Hematopoietic multipotent progenitor cell treated with erythropoietin and hydrocortisone succinate and interleukin-3 and kit ligand, for 4 days (in vitro differentiated cells): ENCODE measurements at regions not wholly inside any gene's neighbourhood (a gene's known extent, or its start where the extent isn't known, plus 50 kb on each side); places are given as distances from the start of the nearest gene placed in this dataset.
A peak's percentile ranks its signal among the peaks of the same experiment; 100 is the strongest.
"Not testable (repeated sequence)": the region's sequence is repeated elsewhere in the genome, so short reads cannot be mapped to it uniquely, and the experiment has no call there.

ENCODE experiments used
- DNase-seq: peaks from one replicate; pipeline ENCODE4 v3.0.0-alpha.2; 2015

- no peak for DNase-seq
Measured at GRCh38 chr7:121560267-121560990, 164.3 kb upstream of the FAM3C start.

DNA sequence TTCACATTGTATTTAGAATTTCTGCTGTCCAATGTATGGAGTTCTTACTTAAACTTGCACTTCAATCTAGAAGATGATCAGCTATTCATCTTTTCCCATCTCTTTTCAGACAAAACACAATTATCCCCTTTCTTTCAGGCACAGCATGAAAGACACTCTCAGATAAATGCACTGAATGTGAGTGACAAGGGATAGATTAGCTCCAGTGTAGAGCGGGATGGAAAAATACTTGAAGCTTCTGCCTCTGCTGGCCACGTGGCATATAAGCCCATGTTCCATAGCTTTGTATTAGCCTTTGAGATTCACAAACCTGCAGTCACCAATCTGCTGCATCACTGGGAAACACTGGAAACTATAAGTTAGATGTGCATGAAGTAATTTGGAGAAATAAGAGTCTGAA lies 162.2 kb upstream of the FAM3C start:
- no peak for DNase-seq

DNA sequence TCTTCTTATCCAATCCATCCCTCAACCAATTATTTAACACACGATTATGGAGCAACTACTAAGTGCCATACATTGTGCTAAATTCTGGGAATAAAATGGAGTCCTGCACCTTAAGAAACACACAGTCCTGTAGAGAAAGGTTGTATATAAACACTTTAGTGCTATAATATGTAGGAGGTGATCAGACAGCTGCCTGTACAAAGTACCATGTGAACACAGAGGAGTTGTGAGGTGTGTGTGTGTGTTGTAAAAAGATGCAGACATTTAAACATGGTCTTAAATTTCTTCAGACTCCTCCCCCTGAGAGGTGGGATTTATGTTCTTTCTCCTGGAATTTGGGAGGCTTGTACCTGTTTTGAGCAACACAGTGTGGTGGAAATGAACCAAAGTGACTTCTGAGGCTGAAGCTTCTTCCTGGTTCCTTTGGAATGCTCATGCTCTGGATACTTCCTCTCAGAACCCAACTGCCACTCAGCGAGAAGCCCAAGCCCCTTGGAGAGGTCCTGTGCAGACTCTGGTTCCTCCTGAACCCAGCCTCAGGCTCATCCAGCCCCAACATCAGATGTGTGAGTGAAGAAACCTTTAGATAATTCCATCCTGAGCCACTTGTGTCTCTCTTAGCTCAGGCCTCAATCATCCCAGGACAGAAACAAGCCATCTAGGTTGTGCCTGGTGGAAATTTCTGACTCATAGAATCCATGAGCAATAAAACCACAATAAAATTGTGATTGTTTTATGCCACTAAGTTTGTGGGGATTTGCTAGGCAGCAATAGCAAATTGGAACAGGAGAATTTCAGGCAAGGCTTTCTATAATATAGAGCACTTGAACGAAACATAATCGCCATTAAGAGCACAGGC lies 161.2 kb upstream of the FAM3C start:
- DNase-seq, result no peak

DNA sequence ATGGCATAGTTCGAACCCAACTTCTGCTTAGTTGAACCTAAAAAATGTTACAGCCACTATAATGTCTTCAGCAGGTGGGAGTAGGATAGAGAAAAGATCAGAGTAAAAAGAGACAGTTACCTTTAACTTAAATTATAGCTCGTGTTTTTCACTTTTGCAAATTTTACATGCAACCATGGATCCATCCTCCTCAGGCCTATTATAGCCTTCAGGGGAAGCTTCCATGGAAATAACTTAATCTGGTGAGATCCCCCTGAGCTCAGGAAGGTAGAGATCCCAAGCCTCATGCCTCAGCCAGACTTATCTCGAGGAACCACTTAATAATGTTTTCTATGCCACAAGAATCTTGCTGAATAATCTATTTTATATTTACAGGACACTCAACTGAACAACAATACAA lies 159.4 kb upstream of the FAM3C start:
- no peak for DNase-seq

GRCh38 chr7:121547544-121548092 lies 151.5 kb upstream of the FAM3C start:
- DNase-seq, result peak; percentile 81

GRCh38 chr7:121546632-121547543 lies 150.8 kb upstream of the FAM3C start:
- no peak for DNase-seq

- no peak for DNase-seq
Measured at GRCh38 chr7:121545418-121545817, 149.3 kb upstream of the FAM3C start.

GRCh38 chr7:121544726-121545125 lies 148.6 kb upstream of the FAM3C start:
- DNase-seq, result no peak

GRCh38 chr7:121544238-121544637 lies 148.1 kb upstream of the FAM3C start:
- DNase-seq, result no peak

DNA sequence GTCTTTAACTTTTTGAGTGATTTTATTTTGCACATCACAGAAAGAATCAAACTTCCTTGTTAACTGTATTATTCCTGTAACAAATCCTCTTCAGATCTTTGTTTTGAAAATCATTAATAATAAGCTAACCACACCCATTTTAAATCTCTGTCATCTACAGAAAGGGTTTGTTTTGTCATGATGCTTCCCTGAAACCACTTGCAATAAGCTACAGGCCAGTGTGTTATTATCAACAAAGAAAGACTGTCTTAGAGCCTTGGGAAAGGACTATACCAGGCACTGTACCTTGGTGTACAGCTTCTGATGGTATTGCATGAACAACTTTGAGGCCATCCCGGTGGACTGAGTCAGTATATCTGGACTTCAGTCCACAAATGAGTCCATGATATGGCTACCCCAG lies 145.3 kb upstream of the FAM3C start:
- no peak for DNase-seq

DNA sequence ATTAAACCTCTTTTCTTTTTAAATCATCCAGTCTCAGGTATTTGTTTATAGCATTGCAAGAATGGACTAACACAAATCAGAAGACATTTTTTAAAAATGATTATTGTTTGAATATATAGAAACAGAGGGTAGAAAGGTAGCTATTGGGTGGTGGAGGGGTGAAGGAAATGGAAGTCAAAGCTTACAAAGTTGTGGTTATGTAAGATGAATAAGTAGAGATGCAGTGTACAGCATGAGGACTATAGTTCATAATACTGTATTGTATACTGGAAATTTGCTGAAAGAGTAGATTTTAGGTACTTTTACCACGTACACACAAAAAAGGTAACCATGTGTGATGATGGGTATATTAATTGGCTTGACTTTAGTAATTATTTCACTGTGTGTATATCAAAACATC lies 144.0 kb upstream of the FAM3C start:
- no peak for DNase-seq

DNA sequence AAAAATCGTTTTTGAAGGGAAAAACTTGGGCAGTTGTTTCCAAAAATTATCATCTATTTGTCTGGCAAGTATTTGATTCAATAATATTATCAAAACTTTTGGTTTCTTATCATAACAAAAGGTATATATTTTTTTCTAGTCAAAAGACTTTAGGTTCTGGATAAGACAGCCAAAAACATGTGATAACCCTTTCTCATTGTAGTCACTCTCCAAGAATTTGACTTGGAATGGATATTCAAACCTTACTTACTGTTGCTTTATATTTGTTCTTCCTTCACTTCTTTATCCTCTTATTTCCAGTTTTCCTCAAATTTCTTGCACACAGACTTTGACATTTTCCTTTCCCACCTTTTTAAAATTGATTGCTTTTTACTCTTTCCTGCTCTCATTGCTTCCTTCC lies 140.9 kb upstream of the FAM3C start:
- DNase-seq, result no peak

GRCh38 chr7:121531175-121532070 lies 135.3 kb upstream of the FAM3C start:
- DNase-seq, result no peak

DNA sequence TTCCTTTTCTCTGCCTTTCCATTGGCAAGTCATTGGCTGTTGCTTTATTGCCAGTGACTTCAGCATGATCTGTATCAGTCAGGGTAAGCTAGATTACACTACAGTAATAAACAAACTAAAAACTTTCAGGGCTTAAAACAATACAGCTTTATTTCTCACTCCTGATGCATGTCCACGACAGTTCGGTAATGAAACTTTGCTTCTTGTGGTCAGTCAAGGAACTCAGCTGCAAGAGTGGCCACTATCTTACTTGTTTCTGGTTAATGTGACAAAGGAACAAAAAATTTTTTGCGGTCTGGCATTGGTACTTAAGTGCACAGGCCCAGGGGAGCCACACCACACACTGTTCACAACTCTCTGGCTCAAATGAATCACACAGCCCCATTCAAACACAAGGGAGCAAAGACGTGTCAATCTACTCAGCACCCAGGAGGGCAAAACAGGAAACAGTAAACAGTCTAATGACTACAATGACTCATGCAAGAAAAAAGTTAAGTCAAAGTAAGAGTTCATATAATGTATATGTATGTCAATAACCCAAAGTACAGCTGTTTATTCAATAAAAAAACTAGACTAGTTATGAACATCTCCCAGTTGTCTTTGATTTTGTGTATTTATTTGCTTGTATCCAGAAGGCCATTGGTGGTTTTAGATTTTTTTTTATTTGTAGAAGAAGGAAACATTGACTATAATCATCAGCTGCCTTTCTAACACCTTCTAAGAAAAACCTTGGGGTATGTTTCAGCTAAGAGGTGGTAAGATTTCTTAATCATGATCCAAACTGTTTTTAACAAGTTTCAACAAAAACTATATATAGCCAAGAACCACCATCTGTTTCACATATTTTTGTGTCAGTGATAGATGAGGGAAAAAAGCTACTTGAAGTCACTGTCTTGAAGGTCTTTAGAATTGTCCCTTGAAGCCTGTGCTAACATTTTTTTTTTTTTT lies 134.4 kb upstream of the FAM3C start:
- no peak for DNase-seq

- no peak for DNase-seq
Measured at GRCh38 chr7:121529003-121529402, 132.9 kb upstream of the FAM3C start.

DNA sequence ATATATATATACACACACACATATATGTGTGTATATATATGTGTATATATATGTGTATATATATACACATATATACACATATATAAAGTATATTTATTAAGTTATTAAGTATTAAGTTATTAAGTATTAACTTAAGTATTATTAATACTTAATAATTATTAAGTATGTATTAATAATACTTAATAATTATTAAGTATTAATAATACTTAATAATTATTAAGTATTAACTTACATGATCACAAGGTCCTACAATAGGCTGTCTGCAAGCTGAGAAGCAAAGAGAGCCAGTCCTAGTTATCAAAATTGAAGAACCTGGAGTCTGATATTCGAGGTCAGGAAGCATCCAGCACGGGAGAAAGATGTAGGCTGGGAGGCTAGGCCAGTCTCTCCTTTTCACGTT lies 130.1 kb upstream of the FAM3C start:
- DNase-seq, result not testable (repeated sequence)

DNA sequence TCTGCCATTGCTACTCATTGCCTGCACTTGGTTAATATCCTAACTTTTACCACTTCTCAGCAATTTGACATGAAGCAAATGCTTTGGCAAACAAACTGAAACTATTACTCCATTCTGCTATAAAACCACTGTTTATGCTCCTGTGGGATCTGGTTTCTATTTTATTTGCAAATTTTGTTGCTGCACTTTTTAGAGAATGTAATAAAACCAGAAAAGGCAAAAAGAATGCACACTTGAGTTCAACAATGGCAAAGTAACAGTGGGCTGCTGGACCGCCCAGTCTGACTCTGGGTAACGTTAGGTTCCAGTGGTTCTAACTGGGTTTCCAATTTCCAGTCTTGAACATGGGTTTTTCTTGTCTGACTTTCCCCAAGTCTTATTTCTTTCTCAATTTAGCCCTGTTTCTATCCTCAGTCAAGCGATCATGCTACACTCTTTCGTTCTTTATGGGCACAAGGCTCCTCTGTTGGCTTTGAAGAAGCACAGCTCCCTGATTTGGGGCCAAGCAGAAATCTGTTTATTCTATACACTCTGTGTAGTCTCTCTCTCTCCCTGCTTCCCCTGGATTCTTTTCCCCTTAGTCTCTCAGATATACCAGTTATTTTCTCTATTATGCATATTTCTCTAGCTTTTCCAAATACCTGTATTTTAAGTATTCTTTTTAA lies 129.2 kb upstream of the FAM3C start:
- DNase-seq, result no peak

GRCh38 chr7:121521711-121522400 lies 125.7 kb upstream of the FAM3C start:
- no peak for DNase-seq

- DNase-seq, result no peak
Measured at GRCh38 chr7:121520911-121521310, 124.8 kb upstream of the FAM3C start.
